Esophagus squamous epithelium (tissue), 4 donors: ENCODE measurements at regions not wholly inside any gene's neighbourhood (a gene's known extent, or its start where the extent isn't known, plus 50 kb on each side); places are given as distances from the start of the nearest gene placed in this dataset.

Experiments used
- CTCF ChIP-seq, 6 experiments: fragments of 450-650 bp in 4 of 6; fragments of 200-600 bp in 2 of 6; sonication (generic) in 2 of 6; IDR thresholded peaks; one replicate each; pipeline ENCODE4 v1.5.1; 2016 to 2019; ENCODE audit warnings: antibody characterized with exemption in 6 of 6, mild to moderate bottlenecking in 4 of 6, moderate library complexity in 4 of 6
- POLR2A ChIP-seq, 4 donors: fragments of 450-650 bp; IDR thresholded peaks; one replicate each; pipeline ENCODE4 v1.6.1; 2017; ENCODE audit warnings: antibody characterized with exemption in 4 of 4, mild to moderate bottlenecking in 4 of 4, moderate library complexity in 3 of 4

GRCh38 chr18:26619350-26619749 lies 71.0 kb upstream of the KCTD1 start:
- TF ChIP-seq CTCF (IDR thresholded peaks at IDR 0.05) = no peak
- no peak for TF ChIP-seq POLR2A (IDR thresholded peaks at IDR 0.05)
